Effector CD4-positive, alpha-beta T cell (primary cell): ENCODE measurements at regions not wholly inside any gene's neighbourhood (a gene's known extent, or its start where the extent isn't known, plus 50 kb on each side); places are given as distances from the start of the nearest gene placed in this dataset.
"Not testable (repeated sequence)": the region's sequence is repeated elsewhere in the genome, so short reads cannot be mapped to it uniquely, and the experiment has no call there.

Experiments
- DNase-seq: peaks from one replicate; pipeline ENCODE4 v3.0.0-alpha.2; 2020

DNA sequence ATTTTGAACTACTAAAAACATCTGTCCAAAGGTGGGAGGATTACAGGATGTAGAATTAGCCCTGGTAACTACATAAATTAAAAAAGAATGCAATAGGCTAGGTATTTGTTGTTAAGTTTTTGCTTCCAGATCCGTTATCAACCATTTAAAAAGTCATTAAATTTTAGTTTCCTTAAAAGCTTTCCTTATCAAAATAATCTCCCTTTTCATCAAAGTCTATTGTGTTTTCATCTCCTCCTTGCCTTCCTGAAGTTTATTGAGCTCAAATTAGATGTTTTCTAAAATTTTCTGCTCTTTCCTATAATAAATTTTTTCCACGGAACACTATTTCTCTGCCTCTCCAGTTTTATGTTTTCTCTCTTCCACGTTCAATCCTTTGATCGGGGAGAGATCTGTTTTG, 108.6 kb downstream of the MEX3B start:
- DNase-seq, result no peak

DNA sequence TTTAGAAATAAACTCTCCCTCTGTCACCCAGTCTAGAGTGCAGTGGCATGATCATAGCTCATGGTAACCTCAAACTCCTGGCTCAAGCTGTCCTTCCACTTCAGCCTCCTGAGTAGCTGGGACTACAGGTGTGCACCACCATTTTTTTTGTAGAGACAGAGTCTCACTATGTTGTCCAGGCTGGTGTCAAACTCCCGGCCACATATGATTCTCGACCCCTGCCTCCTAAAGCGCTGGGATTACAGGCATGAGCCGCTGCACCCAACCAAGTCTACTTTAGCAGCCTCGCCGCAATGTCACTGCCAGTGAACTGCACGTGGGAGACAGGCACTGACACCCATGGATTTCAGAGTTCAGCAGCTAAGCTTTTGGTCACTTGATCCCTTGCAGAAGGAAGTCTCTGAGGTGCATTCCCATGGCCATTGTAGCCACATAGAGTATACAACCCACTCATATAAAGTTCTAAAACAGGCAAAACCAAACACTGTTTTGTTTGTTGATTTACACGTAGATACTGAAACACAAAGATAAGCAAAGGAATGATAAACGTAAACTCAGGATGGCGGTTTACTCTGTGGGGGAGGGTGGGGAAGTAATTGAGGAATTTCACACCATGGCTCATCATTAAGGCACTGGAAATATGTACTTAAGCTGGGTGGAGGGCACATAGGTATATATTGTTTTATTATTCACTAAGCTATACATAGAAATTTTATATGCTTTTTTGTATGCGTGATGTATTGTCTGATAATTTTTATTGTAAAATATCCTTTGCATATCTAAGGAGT, 115.0 kb downstream of the MEX3B start:
- DNase-seq, result no peak

DNA sequence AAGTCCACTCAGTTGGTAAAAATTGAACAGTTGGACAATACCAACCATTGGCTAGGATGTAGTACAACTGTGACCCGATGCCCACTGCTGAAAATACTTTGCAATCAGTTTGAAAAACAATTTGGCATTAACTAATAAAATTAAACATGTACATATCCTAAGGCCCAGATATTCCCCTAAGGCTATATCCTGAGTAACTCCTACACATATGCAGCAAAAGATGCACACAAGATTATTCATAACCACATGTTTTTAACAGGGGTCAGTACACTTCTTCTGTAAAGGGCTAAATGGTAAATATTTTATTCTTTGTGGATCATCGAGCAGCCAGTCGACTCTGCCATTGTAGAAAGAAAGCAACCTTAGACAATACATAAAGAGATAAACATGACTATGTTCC, 116.3 kb downstream of the MEX3B start:
- DNase-seq, result no peak

DNA sequence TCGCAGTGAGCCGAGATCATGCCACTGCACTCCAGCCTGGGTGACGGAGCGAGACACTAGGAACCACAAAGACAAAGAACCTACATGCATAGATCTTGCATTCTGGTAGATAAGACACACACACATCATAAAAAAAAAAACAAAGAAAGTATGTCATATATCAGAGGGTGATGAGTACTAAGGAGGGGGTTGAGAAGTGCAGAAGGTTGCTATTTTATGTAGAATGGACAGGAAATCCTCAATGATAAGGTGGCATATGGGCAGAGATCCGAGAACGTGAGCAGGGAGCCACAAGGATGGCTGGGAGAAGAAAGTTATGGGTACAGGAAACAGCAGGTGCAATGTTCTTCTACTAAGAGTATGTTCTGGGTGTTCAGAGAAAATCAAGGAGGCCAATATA, 118.8 kb downstream of the MEX3B start:
- no peak for DNase-seq

DNA sequence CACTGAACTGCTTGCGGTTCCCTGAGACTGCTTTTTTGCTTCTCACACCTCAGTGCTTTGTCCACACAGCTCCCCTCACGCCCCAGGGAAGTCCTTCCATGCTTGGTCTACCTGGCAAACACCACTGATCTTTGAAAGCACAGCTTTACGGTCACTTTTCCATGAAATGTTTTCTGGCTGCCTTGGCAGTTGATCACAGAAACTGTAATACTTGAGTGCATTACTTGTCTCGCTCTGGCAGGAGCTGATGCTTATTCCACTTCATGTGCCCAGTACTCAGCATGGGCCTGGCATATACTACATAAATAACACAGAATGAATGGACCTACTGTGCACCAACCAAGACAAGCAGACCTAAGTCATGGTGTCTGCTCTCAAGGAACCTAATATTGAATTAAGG, 121.1 kb downstream of the MEX3B start:
- no peak for DNase-seq

DNA sequence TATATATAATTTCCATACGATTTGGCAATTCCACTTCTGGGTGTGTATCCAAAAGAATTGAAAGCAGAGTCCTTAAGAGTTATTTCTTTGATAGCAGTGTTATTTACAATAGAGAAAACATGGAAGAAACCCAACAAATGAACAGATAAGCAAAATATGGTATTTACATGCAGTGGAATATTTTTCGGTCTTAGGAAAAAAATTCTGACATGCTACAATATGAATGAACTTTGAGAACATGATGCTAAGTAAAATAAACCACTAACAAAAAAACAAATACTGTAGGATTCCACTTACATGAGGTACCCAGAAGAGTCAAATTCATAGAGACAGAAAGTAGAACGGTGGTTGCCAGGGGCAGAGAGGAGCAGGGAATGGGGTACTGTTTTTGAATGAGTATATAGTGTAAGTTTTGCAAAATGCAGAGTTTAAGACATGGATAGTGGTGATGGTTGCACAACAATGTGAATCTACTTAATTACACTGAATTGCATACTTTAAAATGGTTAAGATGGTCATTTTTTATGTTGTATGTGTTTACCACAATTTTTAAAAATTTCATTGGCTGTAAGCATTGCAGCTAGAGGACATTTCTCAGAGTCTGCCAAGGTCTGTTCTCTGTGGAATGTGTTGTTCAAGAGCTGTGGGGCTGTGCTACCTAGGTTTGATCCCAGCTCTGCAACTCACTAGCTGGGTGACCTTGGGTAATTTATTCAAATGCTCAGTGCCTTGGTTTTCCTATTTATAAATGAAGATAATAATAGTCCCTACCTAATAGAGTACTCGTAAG, 122.1 kb downstream of the MEX3B start:
- no peak for DNase-seq

DNA sequence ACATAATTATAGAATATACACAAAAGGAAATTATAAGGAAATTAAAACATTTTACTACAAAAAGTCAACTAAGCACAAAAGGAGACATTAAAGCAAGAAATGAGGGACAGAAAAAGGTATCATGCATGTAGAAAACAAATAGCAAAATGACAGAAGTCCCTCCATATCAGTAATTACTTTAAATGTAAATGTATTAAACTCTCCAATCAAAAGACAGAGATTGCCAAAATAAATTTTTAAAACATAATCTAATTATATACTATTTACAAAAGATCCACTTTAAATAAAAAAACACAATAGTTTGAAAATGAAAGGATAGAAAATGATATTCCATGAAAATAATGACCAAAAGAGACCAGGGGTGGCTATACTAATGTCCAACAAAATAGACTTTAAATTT, 123.7 kb downstream of the MEX3B start:
- no peak for DNase-seq

DNA sequence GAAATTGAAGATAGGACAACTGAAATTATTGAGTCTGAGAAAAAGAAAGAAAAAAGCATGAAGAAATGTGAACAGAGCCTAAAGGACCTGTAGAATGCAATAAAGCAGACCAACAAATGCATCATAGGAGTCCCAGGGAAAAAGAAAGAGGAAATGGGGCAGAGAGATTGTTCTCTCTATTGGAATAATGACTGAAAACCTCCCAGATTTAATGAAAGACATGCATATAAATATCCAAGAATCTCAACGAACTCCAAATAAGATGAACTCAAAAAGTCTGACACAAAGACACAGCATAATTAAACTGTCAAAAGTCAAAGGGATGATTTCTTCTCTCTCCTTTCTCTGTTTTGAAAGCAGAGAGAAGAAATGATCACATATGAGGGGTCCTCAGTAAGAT, 124.7 kb downstream of the MEX3B start:
- DNase-seq, result no peak

DNA sequence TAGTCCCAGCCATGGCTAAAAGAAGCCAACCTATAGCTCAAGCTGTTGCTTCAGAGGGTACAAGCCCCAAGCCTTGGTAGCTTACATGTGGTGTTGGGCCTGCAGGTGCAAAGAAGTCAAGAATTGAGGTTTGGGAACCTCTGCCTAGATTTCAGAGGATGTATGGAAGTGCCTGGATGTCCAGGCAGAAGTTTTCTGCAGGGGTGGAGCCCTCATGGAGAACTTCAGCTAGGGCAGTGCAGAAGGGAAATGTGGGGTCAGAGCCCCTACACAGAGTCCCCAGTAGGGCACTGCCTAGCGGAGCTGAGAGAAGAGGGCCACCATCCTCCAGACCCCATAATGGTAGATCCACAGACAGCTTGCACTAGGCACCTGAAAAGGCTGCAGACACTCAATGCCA, 127.1 kb downstream of the MEX3B start:
- not testable (repeated sequence) for DNase-seq

DNA sequence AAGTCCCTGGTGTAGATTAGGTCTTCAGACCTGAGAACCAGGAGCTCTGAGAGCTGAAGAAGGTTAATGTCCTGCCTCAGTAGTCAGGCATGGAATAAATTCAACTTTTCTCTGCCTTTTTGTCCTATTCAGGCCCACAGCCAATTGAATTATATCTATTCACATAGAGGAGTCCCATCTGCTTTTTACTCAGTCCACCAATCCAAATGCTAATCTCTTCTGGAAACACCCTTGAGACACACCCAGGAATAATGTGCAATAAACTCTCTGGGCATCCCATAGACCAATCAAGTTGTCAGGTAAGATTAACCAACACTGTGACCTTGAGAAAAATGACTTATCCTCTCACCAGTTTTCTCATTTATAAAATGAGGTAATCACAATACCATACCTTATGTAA, 129.4 kb downstream of the MEX3B start:
- no peak for DNase-seq

DNA sequence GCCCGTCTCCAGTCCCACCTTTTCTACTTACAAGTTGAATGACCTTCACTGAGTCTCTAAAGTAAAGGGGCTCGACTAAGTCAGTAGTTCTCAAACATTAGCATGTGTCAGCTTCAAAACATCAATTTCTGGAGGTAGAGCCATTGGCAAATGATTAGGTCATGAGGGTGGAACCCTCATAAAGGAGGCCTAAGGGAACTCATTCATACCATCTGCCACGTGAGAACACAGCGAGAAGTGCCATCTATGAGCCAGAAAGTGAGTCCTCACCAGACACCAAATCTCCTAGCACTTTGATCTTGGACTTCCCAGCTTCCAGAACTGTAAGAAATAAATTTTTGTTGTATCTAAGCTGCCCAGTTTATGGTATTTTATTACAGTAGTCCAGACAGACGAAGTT, 129.8 kb downstream of the MEX3B start:
- DNase-seq, result no peak

DNA sequence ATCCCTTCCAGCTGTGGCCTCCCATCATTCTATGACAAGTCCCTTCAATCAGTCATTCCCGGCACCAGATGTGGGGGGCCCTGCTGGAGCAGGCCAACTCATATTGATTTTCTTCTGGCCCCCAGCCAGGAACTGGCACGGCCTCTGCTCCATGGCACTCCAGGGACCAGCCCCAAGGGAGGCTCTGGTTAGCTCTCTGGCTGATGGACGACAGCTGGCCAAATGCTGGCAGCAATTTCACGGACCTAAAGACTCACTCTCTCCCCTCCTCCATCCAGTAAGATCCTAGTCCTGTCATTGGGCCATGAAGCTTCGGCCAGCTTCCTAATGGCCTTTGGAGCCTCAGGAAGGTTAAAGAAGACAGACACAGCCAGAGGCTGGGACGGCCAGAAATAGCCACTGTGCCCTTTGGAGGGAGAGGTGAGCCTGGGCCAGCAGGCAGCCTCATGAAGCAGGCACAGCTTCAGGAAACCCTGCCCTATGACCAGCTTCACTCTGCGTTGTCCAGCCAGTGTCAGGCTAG, 131.0 kb downstream of the MEX3B start:
- DNase-seq, result no peak

DNA sequence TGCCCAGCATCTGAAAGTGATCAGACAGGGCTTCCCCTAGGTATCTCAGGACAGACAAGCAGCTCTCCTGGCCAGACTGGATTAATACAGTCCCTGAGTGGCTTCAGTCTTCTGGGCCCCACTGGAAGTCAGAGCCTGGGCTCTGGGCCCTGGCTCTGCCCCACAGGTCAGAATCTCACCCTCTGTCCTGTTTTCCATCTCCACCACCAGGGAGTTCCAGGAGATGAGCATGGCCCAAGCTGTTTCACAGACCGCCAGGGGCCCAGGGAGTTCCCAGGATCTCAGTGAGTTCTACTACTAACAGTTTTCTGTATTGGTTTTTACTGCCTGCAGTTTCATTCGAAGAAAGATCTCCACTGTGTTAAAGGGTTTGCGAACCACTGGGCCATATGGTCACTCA, 131.5 kb downstream of the MEX3B start:
- DNase-seq, result no peak

DNA sequence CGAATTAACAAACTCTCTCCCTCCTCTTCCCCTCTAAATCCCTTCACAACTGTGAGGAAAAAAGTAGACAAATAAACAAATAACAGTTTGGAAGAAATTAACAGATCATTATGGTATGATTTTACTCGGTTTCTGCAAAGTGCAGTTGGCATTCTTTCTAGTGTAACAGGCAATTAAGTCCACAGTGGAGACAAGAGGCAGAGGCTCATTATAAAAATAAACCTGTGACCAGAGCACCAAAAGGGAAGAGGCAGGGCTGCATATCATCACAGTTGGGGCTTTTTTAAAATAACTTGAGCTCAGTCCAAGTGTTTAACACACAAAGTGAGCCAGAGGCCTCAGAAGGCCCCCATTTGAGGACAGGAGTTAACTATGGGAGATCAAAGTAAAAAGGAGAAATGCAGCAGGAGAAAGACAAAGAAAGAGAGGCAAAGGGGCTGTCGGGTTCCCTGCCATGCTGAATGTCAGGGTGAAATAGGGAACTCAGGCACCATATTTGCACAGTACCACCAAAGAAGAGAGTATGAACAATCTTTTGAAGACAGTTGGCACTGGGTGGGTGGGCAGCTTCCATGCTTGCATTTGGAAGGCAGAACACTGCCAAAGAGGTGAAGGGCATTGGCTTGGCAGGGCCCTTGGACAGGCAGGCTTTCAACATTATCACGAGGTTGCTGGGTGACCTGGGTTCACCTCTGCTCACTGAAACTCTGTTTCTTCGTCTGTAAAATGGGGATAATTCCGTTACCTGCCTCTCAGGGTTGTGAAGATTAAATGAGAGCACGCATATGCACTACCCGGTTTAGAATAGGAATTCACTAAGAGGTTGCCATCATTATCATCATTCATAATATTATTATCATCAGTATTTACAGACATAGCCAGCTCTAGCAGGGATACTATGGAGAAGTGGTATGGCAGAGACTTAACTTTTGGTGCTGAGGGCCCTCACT, 134.5 kb downstream of the MEX3B start:
- DNase-seq, result no peak

DNA sequence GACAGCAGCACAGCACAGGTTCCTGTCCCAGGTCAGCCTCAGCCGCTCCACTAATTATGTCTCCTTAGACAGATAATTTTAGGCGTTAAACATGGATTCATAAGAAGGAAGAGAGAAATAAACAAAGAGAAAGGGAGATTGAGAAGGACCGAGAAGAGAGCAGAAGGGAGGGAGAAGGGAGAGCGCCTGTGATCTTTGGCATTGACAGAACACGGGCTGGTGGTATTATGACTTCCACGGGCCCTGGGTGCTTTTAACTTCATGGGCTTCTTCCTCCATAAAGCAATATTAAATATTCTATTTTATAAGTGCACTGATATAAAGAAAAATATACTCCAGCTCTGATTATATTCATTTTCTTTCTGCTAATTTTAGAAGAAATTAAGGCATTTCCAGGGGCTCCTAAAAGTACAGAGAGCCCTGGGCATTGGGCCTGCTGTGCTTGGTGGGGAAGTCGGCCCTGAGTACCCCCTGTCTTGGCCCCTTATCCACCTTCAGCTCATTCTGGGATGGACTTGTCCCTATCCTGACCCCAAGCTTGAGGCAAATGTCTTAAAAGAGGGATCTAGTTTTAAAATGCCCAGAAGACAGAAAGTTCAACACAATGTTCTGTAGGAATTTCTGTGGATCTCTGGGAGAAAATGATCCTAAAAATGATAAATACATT, 135.3 kb downstream of the MEX3B start:
- no peak for DNase-seq

DNA sequence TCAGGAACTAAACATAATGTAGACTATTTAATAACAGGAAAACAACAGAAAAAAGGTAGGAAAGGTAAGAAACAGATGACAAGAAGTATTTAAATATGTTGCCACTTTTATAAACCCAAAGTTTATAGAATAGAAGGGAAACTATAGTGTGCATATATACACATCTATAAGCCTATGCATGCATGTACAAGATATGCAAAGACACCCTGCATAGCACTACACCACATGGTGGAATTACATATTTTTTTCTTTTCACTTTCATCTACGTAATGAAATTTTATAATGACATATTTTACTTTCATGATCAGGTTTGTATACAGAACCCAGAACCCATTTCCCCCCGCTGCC, 136.8 kb downstream of the MEX3B start:
- DNase-seq, result no peak

DNA sequence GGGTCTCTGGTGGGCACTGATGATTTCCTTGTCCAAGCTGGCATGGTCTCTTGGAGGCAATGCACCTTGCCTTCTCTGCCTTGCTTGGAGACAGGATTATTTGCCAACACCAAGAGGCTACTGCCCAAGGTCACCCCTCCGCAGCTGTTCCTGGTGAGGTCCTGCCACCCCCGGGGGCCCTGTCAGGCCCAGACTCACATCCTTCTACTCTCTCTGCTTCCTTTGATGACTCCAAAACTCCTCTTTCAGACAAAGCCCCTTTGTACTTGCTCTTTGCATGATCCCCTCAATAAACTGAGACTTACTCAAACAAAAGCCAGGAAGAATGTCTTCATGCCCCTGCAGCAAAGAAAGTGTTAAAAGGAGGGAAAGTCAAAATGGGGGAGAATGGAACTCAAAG, 137.7 kb downstream of the MEX3B start:
- no peak for DNase-seq

DNA sequence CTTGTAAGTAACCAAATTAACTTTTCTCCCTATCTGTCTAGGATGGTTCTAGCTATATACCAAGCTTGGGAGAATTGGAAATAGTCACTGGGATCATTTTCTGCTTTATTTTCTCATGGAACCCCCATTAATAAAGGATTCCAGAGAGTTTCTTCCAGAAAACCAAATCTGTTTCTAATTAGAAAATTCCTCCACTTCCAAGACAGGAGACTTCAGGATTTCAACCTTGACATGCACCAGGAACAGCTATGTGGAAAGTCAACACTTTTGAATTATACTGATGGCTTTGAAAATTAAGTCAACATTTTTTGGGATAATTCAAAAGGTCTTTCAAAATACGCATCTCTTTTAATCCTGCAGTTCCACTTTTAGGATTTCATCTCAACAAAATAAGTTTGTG, 138.3 kb downstream of the MEX3B start:
- no peak for DNase-seq

DNA sequence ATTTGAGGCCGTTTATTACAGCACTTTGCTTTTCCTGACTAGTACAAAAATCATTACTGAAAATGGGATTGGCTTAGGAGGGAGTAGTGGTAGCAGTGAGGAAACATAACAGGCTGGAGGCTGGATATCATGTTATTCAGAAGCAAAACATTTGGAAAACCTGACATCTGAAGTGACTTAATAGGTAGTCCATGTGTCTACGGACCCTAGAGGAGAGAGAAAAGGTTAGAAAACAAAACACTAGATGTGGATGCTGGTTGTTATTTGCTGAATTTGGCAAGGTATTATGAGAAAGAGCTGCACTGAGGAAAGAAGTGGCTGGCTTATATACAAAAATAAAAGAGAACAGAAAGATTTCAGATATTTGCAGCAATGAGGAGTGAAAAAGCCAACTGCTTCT, 139.9 kb downstream of the MEX3B start:
- DNase-seq, result no peak

DNA sequence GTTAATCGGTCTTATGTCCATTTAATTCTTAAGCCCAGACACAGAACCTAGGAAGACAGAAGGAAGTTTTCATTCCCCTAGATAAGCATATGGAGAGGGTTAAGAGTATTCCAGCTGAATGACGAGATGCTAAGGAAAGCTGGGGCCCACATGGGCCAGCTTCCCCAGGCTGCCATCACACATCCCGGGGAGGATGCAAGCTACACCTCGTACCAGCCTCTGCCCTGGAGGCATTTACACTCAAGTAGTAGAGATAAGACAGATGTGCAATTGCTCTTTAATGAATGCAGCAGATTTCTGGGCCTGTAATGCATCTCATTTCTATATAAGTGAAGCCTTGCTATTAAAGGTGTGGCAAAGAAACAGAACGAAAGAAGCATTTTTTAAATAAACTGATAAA, 144.5 kb downstream of the MEX3B start:
- DNase-seq, result no peak

DNA sequence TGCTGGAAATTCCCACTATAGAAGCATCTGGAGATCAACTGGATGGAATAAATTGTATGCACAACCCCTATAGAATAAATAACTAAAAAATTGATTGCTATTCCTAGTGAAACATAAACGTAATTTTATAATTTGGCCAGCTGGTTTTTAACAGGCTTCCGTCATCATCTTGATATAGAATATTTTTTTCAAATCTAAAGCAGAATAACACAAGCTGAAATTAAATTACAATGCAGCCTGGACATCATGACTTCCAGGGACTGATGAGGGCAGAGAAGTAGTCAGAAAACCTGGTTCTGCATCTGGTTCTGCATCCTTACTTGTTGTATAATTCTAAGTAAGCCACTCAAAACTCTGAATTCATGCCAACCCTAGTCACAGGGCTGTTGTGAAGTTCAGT, 146.1 kb downstream of the MEX3B start:
- no peak for DNase-seq

DNA sequence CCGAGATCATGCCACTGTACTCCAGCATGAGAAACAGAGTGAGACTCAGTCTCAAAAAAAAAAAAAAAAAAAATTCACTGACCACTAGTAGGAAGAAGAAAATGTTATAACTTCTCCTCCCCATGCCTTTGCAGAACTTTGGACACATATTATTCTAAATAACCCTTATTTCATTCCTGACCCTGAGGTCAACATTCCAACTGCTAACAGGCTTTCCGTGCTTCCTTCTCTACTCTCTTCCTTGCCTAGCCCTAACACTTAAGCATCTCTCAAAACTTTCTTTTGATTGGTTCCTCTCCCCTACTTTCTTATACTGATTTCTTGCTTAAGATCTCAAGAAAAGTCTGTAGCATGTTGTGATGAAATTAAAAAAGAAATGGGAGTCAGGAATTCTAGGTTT, 146.8 kb downstream of the MEX3B start:
- no peak for DNase-seq
